Pancreas (tissue), 10 donors: ENCODE measurements at regions not wholly inside any gene's neighbourhood (a gene's known extent, or its start where the extent isn't known, plus 50 kb on each side); places are given as distances from the start of the nearest gene placed in this dataset.

ENCODE experiments used
- ATAC-seq, 4 donors: fragments of 200-7000 bp; cut with Tn5 transposase; one replicate each; pipeline versions ENCODE4 v1.8.0 to v1.9.1; 2020; ENCODE audit warnings: mild to moderate bottlenecking in 4 of 4, moderate library complexity in 4 of 4
- DNase-seq, 6 donors: peaks; one replicate each; pipeline ENCODE4 v3.0.0-alpha.2; 2020
- FAIRE-seq: peaks from 2 replicates; lab custom pipeline; 2012; peaks lifted over from hg19 to GRCh38; lab: Jason Lieb, UNC
- H3K27ac ChIP-seq, 4 donors: fragments of 200-600 bp; sonication (generic); 1 replicate in 3 of 4; 2 replicates in 1 of 4; pipeline versions ENCODE4 v1.5.0 to v1.8.0; 2020
- H3K27me3 ChIP-seq, 4 donors: fragments of 200-600 bp; one replicate each; pipeline ENCODE4 v1.8.0; 2021
- H3K36me3 ChIP-seq, 3 donors: fragments of 200-600 bp; sonication (generic) in 1 of 3; one replicate each; pipeline versions ENCODE4 v1.5.0 to v1.8.0; 2020 to 2021
- H3K4me1 ChIP-seq, 3 donors: fragments of 200-600 bp; one replicate each; pipeline ENCODE4 v1.8.0; 2021
- H3K4me3 ChIP-seq, 4 donors: fragments of 200-600 bp; sonication (generic) in 2 of 4; one replicate each; pipeline versions ENCODE4 v1.5.0 to v1.8.0; 2020 to 2021
- H3K9me3 ChIP-seq, 4 donors: fragments of 200-600 bp; one replicate each; pipeline ENCODE4 v1.8.0; 2021
- WGBS, 2 donors: extraction: QIAGEN DNeasy Blood & Tissue Kit; methylation state at CpG; one replicate each; pipeline ENCODE4 v1.1.7; 2013; 5-methylcytosine and 5-hydroxymethylcytosine counted together
- intact Hi-C, 3 donors: fragments of 100-400 bp; cut with DNase I; formaldehyde crosslinking; loops; one replicate each; pipeline versions ENCODE4 v1.11.1 to v1.14.2; 2022
- TF ChIP-seq, protein P1 (sequence below), 4 donors: fragments of 200-600 bp; sonication (generic) in 3 of 4; IDR thresholded peaks; one replicate each; pipeline versions ENCODE4 v1.5.0 to v1.8.0; 2021; ENCODE audit warnings: antibody characterized with exemption in 4 of 4
- donor health status: healthy with polysubstance abuse.
- donor health status: DM: no; HTN: no; CAD: no; lungs with moderate emphysema.
- donor health status: DM: no; HTN: no; CAD: no.
- donor health status: control.
- donor health status: control.
- donor health status: Bipolar disorder and iron deficiency.
- donor health status: DM: yes; HTN: yes; CAD: no.
- donor health status: DM: no; HTN: no; CAD: no.
- donor health status: DM: no; HTN: no; CAD: no.
- donor health status: DM: yes; HTN: yes; CAD: no.

GRCh38 chr1:62370594-62370993 lies 51.4 kb upstream of the KANK4 start:
- Histone ChIP-seq H3K27me3 (no peaks in the 10 kb centered on the region), H3K27ac (no peak overlapping the region), H3K36me3 (no peaks in the 10 kb centered on the region), H3K4me3 (no peak overlapping the region), H3K9me3 (no peaks in the 10 kb centered on the region), H3K4me1 (no peaks in the 10 kb centered on the region)
- TF ChIP-seq, protein P1, sequence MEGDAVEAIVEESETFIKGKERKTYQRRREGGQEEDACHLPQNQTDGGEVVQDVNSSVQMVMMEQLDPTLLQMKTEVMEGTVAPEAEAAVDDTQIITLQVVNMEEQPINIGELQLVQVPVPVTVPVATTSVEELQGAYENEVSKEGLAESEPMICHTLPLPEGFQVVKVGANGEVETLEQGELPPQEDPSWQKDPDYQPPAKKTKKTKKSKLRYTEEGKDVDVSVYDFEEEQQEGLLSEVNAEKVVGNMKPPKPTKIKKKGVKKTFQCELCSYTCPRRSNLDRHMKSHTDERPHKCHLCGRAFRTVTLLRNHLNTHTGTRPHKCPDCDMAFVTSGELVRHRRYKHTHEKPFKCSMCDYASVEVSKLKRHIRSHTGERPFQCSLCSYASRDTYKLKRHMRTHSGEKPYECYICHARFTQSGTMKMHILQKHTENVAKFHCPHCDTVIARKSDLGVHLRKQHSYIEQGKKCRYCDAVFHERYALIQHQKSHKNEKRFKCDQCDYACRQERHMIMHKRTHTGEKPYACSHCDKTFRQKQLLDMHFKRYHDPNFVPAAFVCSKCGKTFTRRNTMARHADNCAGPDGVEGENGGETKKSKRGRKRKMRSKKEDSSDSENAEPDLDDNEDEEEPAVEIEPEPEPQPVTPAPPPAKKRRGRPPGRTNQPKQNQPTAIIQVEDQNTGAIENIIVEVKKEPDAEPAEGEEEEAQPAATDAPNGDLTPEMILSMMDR (IDR thresholded peaks at IDR 0.05) = no peak
- intact Hi-C loops = no loop called here
- 66 to 72% methylated on average over 9 of the region's 9 CpGs for WGBS, 2 donors
- FAIRE-seq (no peak), DNase-seq (no peak), ATAC-seq (no peak)

DNA sequence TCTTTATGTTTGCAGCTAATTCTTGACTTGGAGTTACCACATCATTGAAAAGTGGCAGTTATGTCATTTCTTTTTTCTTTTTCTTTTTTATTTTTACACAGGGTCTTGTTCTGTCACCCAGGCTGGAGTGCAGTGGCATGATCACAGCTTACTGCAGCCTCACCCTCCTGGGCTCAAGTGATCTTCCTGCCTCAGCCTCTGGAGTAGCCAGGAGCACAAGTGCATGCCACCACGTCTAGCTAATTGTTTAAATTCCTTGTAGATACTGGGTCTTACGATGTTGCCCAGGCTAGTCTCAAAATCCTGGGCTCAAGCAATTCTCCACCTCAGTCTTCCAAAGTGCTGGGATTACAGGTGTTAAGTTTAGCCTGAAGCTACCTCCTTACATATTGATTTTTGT lies 52.1 kb upstream of the KANK4 start:
- ATAC-seq (no peak), DNase-seq (no peak), FAIRE-seq (no peak)
- 89 to 98% methylated on average over 2 of the region's 2 CpGs for WGBS, 2 donors
- no peak overlapping the region for H3K27ac ChIP-seq
- H3K36me3 ChIP-seq = no peaks in the 10 kb centered on the region
- H3K27me3 ChIP-seq = no peaks in the 10 kb centered on the region
- intact Hi-C loops = no loop called here
- no peaks in the 10 kb centered on the region for H3K4me1 ChIP-seq
- TF ChIP-seq, protein P1 (IDR thresholded peaks at IDR 0.05) = no peak
- no peaks in the 10 kb centered on the region for H3K9me3 ChIP-seq
- H3K4me3 ChIP-seq = no peak overlapping the region

DNA sequence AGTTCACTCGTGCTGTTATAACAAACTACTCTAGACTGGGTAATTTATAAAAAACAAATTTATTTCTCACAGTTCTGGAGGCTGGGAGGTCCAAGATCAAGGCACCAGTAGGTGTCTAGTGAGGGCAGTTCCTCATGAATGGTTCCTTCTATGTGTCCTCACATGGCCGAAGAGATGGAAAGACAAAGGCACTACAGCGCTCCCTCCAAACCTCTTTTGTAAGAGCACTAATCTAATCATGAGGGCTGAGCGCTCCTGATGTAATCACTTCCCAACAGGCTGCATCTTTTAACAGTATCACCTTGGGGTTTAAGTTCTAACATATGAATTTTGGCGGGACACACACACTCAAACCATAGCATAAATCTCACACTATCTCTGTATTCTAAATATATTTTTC lies 54.0 kb upstream of the KANK4 start:
- DNase-seq (no peak), FAIRE-seq (no peak), ATAC-seq (no peak)
- 93 to 99% methylated on average over 5 of the region's 5 CpGs for WGBS, 2 donors
- Histone ChIP-seq H3K27me3 (no peaks in the 10 kb centered on the region), H3K27ac (no peak overlapping the region), H3K36me3 (no peaks in the 10 kb centered on the region), H3K4me1 (no peaks in the 10 kb centered on the region), H3K9me3 (no peaks in the 10 kb centered on the region), H3K4me3 (no peak overlapping the region)
- intact Hi-C loops = no loop called here
- TF ChIP-seq, protein P1 (IDR thresholded peaks at IDR 0.05) = no peak

DNA sequence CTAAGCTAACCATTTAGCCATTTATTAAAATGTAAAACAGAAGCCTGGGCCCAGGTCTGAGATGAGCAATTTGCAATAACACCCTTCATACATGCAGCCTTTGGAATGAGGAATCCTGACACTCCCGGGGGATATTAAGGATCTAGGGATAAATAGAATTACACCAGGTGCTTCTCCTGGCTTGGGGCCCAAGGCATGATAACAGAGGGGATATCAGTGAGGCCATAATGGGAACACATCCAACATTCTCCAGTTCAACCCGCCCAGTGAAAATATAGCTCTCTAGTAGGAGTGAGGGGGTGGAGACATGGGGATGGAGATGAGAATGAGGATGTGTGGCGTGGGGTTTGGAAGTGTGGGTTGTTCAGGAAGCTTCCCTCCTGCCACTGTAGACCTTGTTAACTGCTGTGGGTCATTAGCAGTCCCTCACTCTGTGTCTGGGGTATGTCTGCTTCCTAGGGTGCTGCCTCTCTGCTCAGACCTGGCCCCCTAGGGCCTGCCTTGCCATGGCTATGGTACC lies 57.9 kb upstream of the KANK4 start:
- Histone ChIP-seq H3K4me1 (no peaks in the 10 kb centered on the region), H3K27ac (no peak overlapping the region), H3K27me3 (no peaks in the 10 kb centered on the region), H3K4me3 (no peak overlapping the region), H3K36me3 (no peaks in the 10 kb centered on the region), H3K9me3 (no peaks in the 10 kb centered on the region)
- DNase-seq = no peak
- ATAC-seq = no peak
- no peak for FAIRE-seq
- TF ChIP-seq, protein P1 (IDR thresholded peaks at IDR 0.05) = no peak
- 46 to 51% methylated on average over 3 of the region's 3 CpGs for WGBS, 2 donors
- intact Hi-C loops = no loop called here

- DNase-seq (no peak), ATAC-seq (no peak), FAIRE-seq (no peak)
- TF ChIP-seq, protein P1 (IDR thresholded peaks at IDR 0.05) = no peak
- no peaks in the 10 kb centered on the region for H3K9me3 ChIP-seq
- no peak overlapping the region for H3K4me3 ChIP-seq
- no peaks in the 10 kb centered on the region for H3K27me3 ChIP-seq
- no peaks in the 10 kb centered on the region for H3K36me3 ChIP-seq
- intact Hi-C loops = no loop called here
- H3K27ac ChIP-seq = no peak overlapping the region
- WGBS, 2 donors = 92 to 94% methylated on average over 5 of the region's 5 CpGs
- H3K4me1 ChIP-seq = peaks cover 0 to 8% (median 0%) of the 10 kb centered on the region in 3 donors
Measured at GRCh38 chr1:62380181-62380580, 56.7 kb upstream of the USP1 start.
